ENCODE measurements at regions not wholly inside any gene's neighbourhood (a gene's known extent, or its start where the extent isn't known, plus 50 kb on each side); places are given as distances from the start of the nearest gene placed in this dataset.
"Not testable (repeated sequence)": the region's sequence is repeated elsewhere in the genome, so short reads cannot be mapped to it uniquely, and the experiment has no call there.

GRCh38 chrX:13219991-13220764 lies 99.7 kb downstream of the ATXN3L start:
- DNase-seq (ENCODE audit: insufficient read length) (no peak), FAIRE-seq (peak; percentile 72)
- TF ChIP-seq TAF1 (IDR thresholded peaks at IDR 0.05; ENCODE audit: borderline replicate concordance, low read depth, low read length), result no peak
- TF ChIP-seq POLR2AphosphoS5 (IDR thresholded peaks at IDR 0.05; ENCODE audit: low read depth, low read length), result no peak
- TF ChIP-seq POLR2A (IDR thresholded peaks at IDR 0.05; ENCODE audit: low read depth, low read length), result no peak

GRCh38 chrX:13218758-13219157 lies 101.1 kb downstream of the ATXN3L start:
- FAIRE-seq (peak; percentile 56), DNase-seq (ENCODE audit: insufficient read length) (no peak)
- TF ChIP-seq TAF1 (IDR thresholded peaks at IDR 0.05; ENCODE audit: borderline replicate concordance, low read depth, low read length) (no peak), POLR2A (IDR thresholded peaks at IDR 0.05; ENCODE audit: low read depth, low read length) (no peak)

GRCh38 chrX:13216139-13216538 lies 103.7 kb downstream of the ATXN3L start:
- DNase-seq (ENCODE audit: insufficient read length) (no peak), FAIRE-seq (no peak)

GRCh38 chrX:13215729-13216128 lies 104.1 kb downstream of the ATXN3L start:
- TF ChIP-seq POLR2A (IDR thresholded peaks at IDR 0.05; ENCODE audit: low read depth, low read length) (no peak), POLR2AphosphoS5 (IDR thresholded peaks at IDR 0.05; ENCODE audit: low read depth, low read length) (no peak), TAF1 (IDR thresholded peaks at IDR 0.05; ENCODE audit: borderline replicate concordance, low read depth, low read length) (no peak)
- DNase-seq (ENCODE audit: insufficient read length) (no peak), FAIRE-seq (no peak)

More at GRCh38 chrX:13216139-13216538, 103.7 kb downstream of the ATXN3L start:
- TF ChIP-seq TAF1 (IDR thresholded peaks at IDR 0.05; ENCODE audit: borderline replicate concordance, low read depth, low read length) (no peak), POLR2A (IDR thresholded peaks at IDR 0.05; ENCODE audit: low read depth, low read length) (no peak), POLR2AphosphoS5 (IDR thresholded peaks at IDR 0.05; ENCODE audit: low read depth, low read length) (no peak)

GRCh38 chrX:13212191-13212651 lies 107.6 kb downstream of the ATXN3L start:
- FAIRE-seq (peak; percentile 24), DNase-seq (ENCODE audit: insufficient read length) (no peak)
- TF ChIP-seq POLR2AphosphoS5 (IDR thresholded peaks at IDR 0.05; ENCODE audit: low read depth, low read length), result no peak
- TF ChIP-seq POLR2A (IDR thresholded peaks at IDR 0.05; ENCODE audit: low read depth, low read length), result no peak
- TF ChIP-seq TAF1 (IDR thresholded peaks at IDR 0.05; ENCODE audit: borderline replicate concordance, low read depth, low read length), result no peak

GRCh38 chrX:13210142-13210541 lies 109.7 kb downstream of the ATXN3L start:
- not testable (repeated sequence) for DNase-seq (ENCODE audit: insufficient read length); FAIRE-seq

GRCh38 chrX:13209704-13210103 lies 110.1 kb downstream of the ATXN3L start:
- not testable (repeated sequence) for FAIRE-seq; DNase-seq (ENCODE audit: insufficient read length)

- FAIRE-seq, result peak; percentile 21
Measured at GRCh38 chrX:13208281-13208935, 111.4 kb downstream of the ATXN3L start.

GRCh38 chrX:13203271-13203670 lies 116.6 kb downstream of the ATXN3L start:
- FAIRE-seq (no peak), DNase-seq (ENCODE audit: insufficient read length) (no peak)
- no peak for TF ChIP-seq POLR2AphosphoS5 (IDR thresholded peaks at IDR 0.05; ENCODE audit: low read depth, low read length)

More at GRCh38 chrX:13208281-13208935, 111.4 kb downstream of the ATXN3L start:
- TF ChIP-seq POLR2A (IDR thresholded peaks at IDR 0.05; ENCODE audit: low read depth, low read length), result no peak
- no peak for TF ChIP-seq TAF1 (IDR thresholded peaks at IDR 0.05; ENCODE audit: borderline replicate concordance, low read depth, low read length)
- TF ChIP-seq POLR2AphosphoS5 (IDR thresholded peaks at IDR 0.05; ENCODE audit: low read depth, low read length), result no peak
- DNase-seq (ENCODE audit: insufficient read length), result no peak

- no peak for DNase-seq (ENCODE audit: insufficient read length)
- FAIRE-seq, result peak; percentile 50
- TF ChIP-seq TAF1 (IDR thresholded peaks at IDR 0.05; ENCODE audit: borderline replicate concordance, low read depth, low read length), result no peak
Measured at GRCh38 chrX:13201605-13202219, 118.1 kb downstream of the ATXN3L start.

GRCh38 chrX:13200398-13200797 lies 119.5 kb downstream of the ATXN3L start:
- no peak for TF ChIP-seq TAF1 (IDR thresholded peaks at IDR 0.05; ENCODE audit: borderline replicate concordance, low read depth, low read length)
- TF ChIP-seq POLR2AphosphoS5 (IDR thresholded peaks at IDR 0.05; ENCODE audit: low read depth, low read length), result no peak
- TF ChIP-seq POLR2A (IDR thresholded peaks at IDR 0.05; ENCODE audit: low read depth, low read length), result no peak
- no peak for FAIRE-seq
- no peak for DNase-seq (ENCODE audit: insufficient read length)

- no peak for FAIRE-seq
- TF ChIP-seq TAF1 (IDR thresholded peaks at IDR 0.05; ENCODE audit: borderline replicate concordance, low read depth, low read length) (no peak), POLR2A (IDR thresholded peaks at IDR 0.05; ENCODE audit: low read depth, low read length) (no peak), POLR2AphosphoS5 (IDR thresholded peaks at IDR 0.05; ENCODE audit: low read depth, low read length) (no peak)
- no peak for DNase-seq (ENCODE audit: insufficient read length)
Measured at GRCh38 chrX:13198762-13199064, 121.1 kb downstream of the ATXN3L start.

Data from GM12892 (cell line).